Hepatocyte (in vitro differentiated cells): ENCODE measurements at regions not wholly inside any gene's neighbourhood (a gene's known extent, or its start where the extent isn't known, plus 50 kb on each side); places are given as distances from the start of the nearest gene placed in this dataset. TPM values are rescaled to one million over a fixed set of nuclear protein-coding genes. Genes with fewer than 3 reads are reported as not detected.
"Not testable (repeated sequence)": the region's sequence is repeated elsewhere in the genome, so short reads cannot be mapped to it uniquely, and the experiment has no call there.

Experiments used
- DNase-seq: peaks from one replicate; pipeline ENCODE4 v3.0.0-alpha.2; 2016; ENCODE audit warnings: low spot score
- H2AFZ ChIP-seq: fragments of 200-600 bp; sonication (generic); 2 replicates; pipeline ENCODE4 v1.6.0; 2016; ENCODE audit warnings: antibody characterized with exemption, mild to moderate bottlenecking
- H3K27ac ChIP-seq: fragments of 200-600 bp; sonication (generic); 2 replicates; pipeline ENCODE4 v1.5.1; 2016; ENCODE audit warnings: mild to moderate bottlenecking
- H3K27me3 ChIP-seq: fragments of 200-600 bp; sonication (generic); 2 replicates; pipeline ENCODE4 v1.6.1; 2016
- H3K36me3 ChIP-seq: fragments of 200-600 bp; sonication (generic); replicated peaks from 2 replicates; pipeline ENCODE4 v1.5.1; 2016; ENCODE audit warnings: low read depth; ENCODE audit not compliant: insufficient read depth
- H3K4me1 ChIP-seq: fragments of 200-600 bp; sonication (generic); 2 replicates; pipeline ENCODE4 v1.5.1; 2016; ENCODE audit warnings: mild to moderate bottlenecking, moderate library complexity; ENCODE audit not compliant: insufficient read depth
- H3K4me2 ChIP-seq: fragments of 200-600 bp; sonication (generic); 2 replicates; pipeline ENCODE4 v1.6.0; 2016
- H3K4me3 ChIP-seq: fragments of 200-600 bp; sonication (generic); 2 replicates; pipeline ENCODE4 v1.5.1; 2016; ENCODE audit warnings: mild to moderate bottlenecking
- H3K79me2 ChIP-seq: fragments of 200-600 bp; sonication (generic); 2 replicates; pipeline ENCODE4 v1.6.0; 2017; ENCODE audit warnings: mild to moderate bottlenecking
- H3K9me2 ChIP-seq: fragments of 200-600 bp; sonication (generic); replicated peaks from 2 replicates; pipeline ENCODE4 v1.6.0; 2017; ENCODE audit warnings: mild to moderate bottlenecking; ENCODE audit not compliant: insufficient read depth
- H3K9me3 ChIP-seq: fragments of 200-600 bp; sonication (generic); 2 replicates; pipeline ENCODE4 v1.5.1; 2016; ENCODE audit warnings: low read depth, mild to moderate bottlenecking
- H4K20me1 ChIP-seq: fragments of 200-600 bp; sonication (generic); 2 replicates; pipeline ENCODE4 v1.6.0; 2016; ENCODE audit warnings: mild to moderate bottlenecking; ENCODE audit not compliant: insufficient read depth, poor library complexity, severe bottlenecking
- WGBS: methylation state at CpG from one replicate; pipeline ENCODE4 v1.1.6; 2016; ENCODE audit warnings: low lambda C conversion rate; ENCODE audit errors: missing lambda C conversion rate; 5-methylcytosine and 5-hydroxymethylcytosine counted together
- small RNA-seq: library from RNA; depleted of rRNA; stranded (forward); fragments of <200 nt; gene quantifications from one replicate; pipeline ENCODE3, GENCODE V24; 2014

DNA sequence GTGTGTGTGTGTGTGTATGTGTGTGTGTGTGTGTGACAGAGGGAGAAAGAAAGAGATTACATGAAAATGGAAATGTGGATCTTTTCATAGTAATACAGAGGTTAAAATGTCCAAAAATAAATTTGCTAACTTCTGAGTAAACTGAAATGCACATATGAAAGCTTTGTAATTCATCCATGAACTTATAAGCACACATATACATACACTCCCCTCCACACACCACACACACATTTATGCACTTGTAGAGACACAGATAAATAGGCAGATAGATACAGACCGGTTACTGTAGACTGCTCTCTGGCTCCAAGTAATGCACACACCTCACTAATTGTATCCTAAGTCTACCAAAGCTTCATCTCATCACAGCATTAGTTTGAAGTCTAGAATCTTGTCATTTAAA is 50.5 kb upstream of the PTPN20 start:
- H3K4me2 ChIP-seq, H3K4me3 ChIP-seq: not testable (repeated sequence)
- WGBS = 90% methylated on average over 1 of the region's 1 CpG

More for the DNA sequence above, 50.5 kb upstream of the PTPN20 start:
- not testable (repeated sequence) for H3K79me2 ChIP-seq, H4K20me1 ChIP-seq, H3K27ac ChIP-seq, H3K9me3 ChIP-seq, H3K27me3 ChIP-seq, H3K9me2 ChIP-seq, H3K36me3 ChIP-seq, H2AFZ ChIP-seq, H3K4me1 ChIP-seq, DNase-seq

Small RNAs in the stretch of these regions (small RNA-seq; reads per million reads assigned to genes)
- not detected for gene RNA5SP311
